A549 (cell line): ENCODE measurements at regions not wholly inside any gene's neighbourhood (a gene's known extent, or its start where the extent isn't known, plus 50 kb on each side); places are given as distances from the start of the nearest gene placed in this dataset.

Source experiments
- ATAC-seq, 2 experiments: fragments of 200-7000 bp in 1 of 2; fragments of >200 bp in 1 of 2; cut with Nextera tagmentation in 1 of 2; cut with Tn5 transposase in 1 of 2; 3 replicates each; pipeline versions ENCODE4 v1.8.0 to v1.9.1; 2018 to 2020; ENCODE audit warnings: mild to moderate bottlenecking in 1 of 2, moderate library complexity in 1 of 2
- CTCF ChIA-PET: fragments of 300-600 bp; sonication (Branson Sonifier 250); formaldehyde crosslinking; extraction: SDS; loops from one replicate; lab custom pipeline; 2021; ENCODE audit warnings: antibody characterized with exemption, inconsistent platforms; lab: Yijun Ruan, JAX
- POLR2A ChIA-PET: fragments of 350-600 bp; formaldehyde crosslinking; extraction: SDS; loops from one replicate; lab custom pipeline; 2021; ENCODE audit warnings: antibody characterized with exemption, inconsistent platforms; lab: Yijun Ruan, JAX
- DNase-seq, 2 experiments: peaks; one replicate each; pipeline versions ENCODE4 v3.0.0 to v3.0.0-alpha.2; 2011 to 2016; ENCODE audit warnings: low read depth in 1 of 2, low spot score in 1 of 2
- FAIRE-seq: peaks from 2 replicates; lab custom pipeline; 2011; peaks lifted over from hg19 to GRCh38; lab: Jason Lieb, UNC
- H3K27ac ChIP-seq, 2 experiments: fragments of >200 bp; sonication (Bioruptor Twin); formaldehyde crosslinking; 3 replicates each; pipeline ENCODE4 v1.5.1; 2016 to 2017
- H3K4me1 ChIP-seq: fragments of >200 bp; sonication (Bioruptor Twin); formaldehyde crosslinking; 3 replicates; pipeline ENCODE4 v1.6.1; 2016
- H3K4me2 ChIP-seq: fragments of >200 bp; sonication (Bioruptor Twin); formaldehyde crosslinking; 3 replicates; pipeline ENCODE4 v1.6.1; 2016
- H3K4me3 ChIP-seq: fragments of >200 bp; sonication (Bioruptor Twin); formaldehyde crosslinking; 3 replicates; pipeline ENCODE4 v1.5.1; 2016
- H3K9me3 ChIP-seq: fragments of >200 bp; sonication (Bioruptor Twin); formaldehyde crosslinking; 3 replicates; pipeline ENCODE4 v1.6.1; 2016
- CBX2 ChIP-seq: fragments of 200-600 bp; sonication (generic); IDR thresholded peaks from 2 replicates; pipeline ENCODE4 v1.6.1; 2016; ENCODE audit warnings: low read depth, mild to moderate bottlenecking, borderline replicate concordance
- CHD4 ChIP-seq: fragments of 200-600 bp; sonication (generic); IDR thresholded peaks from 2 replicates; pipeline ENCODE4 v1.6.1; 2016; ENCODE audit warnings: antibody characterized with exemption, mild to moderate bottlenecking, borderline replicate concordance
- EHF ChIP-seq: fragments of 250-450 bp; sonication (Bioruptor Pico); IDR thresholded peaks from 2 replicates; pipeline ENCODE4 v1.5.0; 2020; ENCODE audit warnings: mild to moderate bottlenecking
- EHMT2 ChIP-seq: fragments of 200-600 bp; sonication (generic); IDR thresholded peaks from 2 replicates; pipeline ENCODE4 v1.6.1; 2016; ENCODE audit warnings: antibody characterized with exemption, low read depth, mild to moderate bottlenecking, moderate library complexity
- ESRRA ChIP-seq: fragments of 150-350 bp; IDR thresholded peaks from 2 replicates; pipeline ENCODE4 v1.6.1; 2014; ENCODE audit warnings: mild to moderate bottlenecking, low read length, borderline replicate concordance
- FOSL2 ChIP-seq, 2 experiments: fragments of 450-650 bp in 1 of 2; fragments of >200 bp in 1 of 2; sonication (Bioruptor Twin) in 1 of 2; formaldehyde crosslinking; IDR thresholded peaks; 2 replicates each; pipeline versions ENCODE4 v1.5.0 to v1.6.1; 2016 to 2020; ENCODE audit warnings: mild to moderate bottlenecking in 1 of 2, moderate library complexity in 1 of 2
- FOXS1 ChIP-seq: fragments of 250-450 bp; sonication (Bioruptor Pico); IDR thresholded peaks from 2 replicates; pipeline ENCODE4 v1.5.0; 2020; ENCODE audit warnings: mild to moderate bottlenecking, moderate library complexity
- GATA3 ChIP-seq: IDR thresholded peaks from 2 replicates; pipeline ENCODE4 v1.6.1; 2012; ENCODE audit warnings: borderline replicate concordance
- HEYL ChIP-seq: fragments of 250-450 bp; sonication (Bioruptor Pico); IDR thresholded peaks from 2 replicates; pipeline ENCODE4 v1.8.0; 2021; ENCODE audit warnings: mild to moderate bottlenecking, moderate library complexity
- HOXB5 ChIP-seq: fragments of 250-450 bp; sonication (Bioruptor Pico); IDR thresholded peaks from 2 replicates; pipeline ENCODE4 v1.5.0; 2020; ENCODE audit warnings: mild to moderate bottlenecking, moderate library complexity
- JUN ChIP-seq, 2 experiments: fragments of >200 bp; sonication (Bioruptor Twin); formaldehyde crosslinking; IDR thresholded peaks; 2 replicates in 1 of 2; 3 replicates in 1 of 2; pipeline ENCODE4 v1.6.1; 2016 to 2017
- JUNB ChIP-seq: fragments of >200 bp; sonication (Bioruptor Twin); formaldehyde crosslinking; IDR thresholded peaks from 2 replicates; pipeline ENCODE4 v1.6.1; 2016
- KDM1A ChIP-seq: fragments of 200-600 bp; sonication (generic); IDR thresholded peaks from 2 replicates; pipeline ENCODE4 v1.6.1; 2016; ENCODE audit warnings: low read depth, mild to moderate bottlenecking
- MAFK ChIP-seq: fragments of 450-650 bp; IDR thresholded peaks from 2 replicates; pipeline ENCODE4 v1.6.1; 2014; ENCODE audit not compliant: partially characterized antibody
- MAZ ChIP-seq: fragments of 150-350 bp; IDR thresholded peaks from 2 replicates; pipeline ENCODE4 v1.6.1; 2014; ENCODE audit warnings: antibody characterized with exemption, low read depth, low read length, borderline replicate concordance
- PHF8 ChIP-seq: fragments of 200-600 bp; sonication (generic); IDR thresholded peaks from 2 replicates; pipeline ENCODE4 v1.6.1; 2016; ENCODE audit warnings: low read depth, mild to moderate bottlenecking, antibody characterized with exemption, moderate library complexity, borderline replicate concordance
- POLR2A ChIP-seq: IDR thresholded peaks from 2 replicates; pipeline ENCODE4 v1.6.1; 2012; ENCODE audit warnings: mild to moderate bottlenecking, low read length
- RCOR1 ChIP-seq: fragments of 150-350 bp; IDR thresholded peaks from 2 replicates; pipeline ENCODE4 v1.6.1; 2014; ENCODE audit warnings: antibody characterized with exemption, low read length, low read depth
- TP53 ChIP-seq: fragments of 250-450 bp; sonication (Bioruptor Pico); IDR thresholded peaks from 2 replicates; pipeline ENCODE4 v1.5.0; 2021; ENCODE audit warnings: mild to moderate bottlenecking, moderate library complexity
- ZC3H11A ChIP-seq: fragments of 450-650 bp; IDR thresholded peaks from 2 replicates; pipeline ENCODE4 v1.6.1; 2014; ENCODE audit warnings: antibody characterized with exemption, mild to moderate bottlenecking
- ZNF302 ChIP-seq: fragments of 250-450 bp; sonication (Bioruptor Pico); IDR thresholded peaks from 2 replicates; pipeline ENCODE4 v1.9.0; 2021; ENCODE audit warnings: inconsistent platforms, mild to moderate bottlenecking, moderate library complexity
- WGBS: methylation state at CpG from one replicate; pipeline ENCODE4 v1.1.6; 2017; ENCODE audit errors: missing lambda C conversion rate; 5-methylcytosine and 5-hydroxymethylcytosine counted together
- TF ChIP-seq, protein P1 (sequence below): IDR thresholded peaks from 2 replicates; pipeline ENCODE4 v1.6.1; 2012
- TF ChIP-seq, protein P2 (sequence below): IDR thresholded peaks from 2 replicates; pipeline ENCODE4 v1.6.1; 2012
- TF ChIP-seq, protein P3 (sequence below): fragments of >200 bp; sonication (Bioruptor Twin); formaldehyde crosslinking; IDR thresholded peaks from 3 replicates; pipeline ENCODE4 v1.5.1; 2016
- TF ChIP-seq, protein P4 (sequence below): fragments of 450-650 bp; IDR thresholded peaks from 2 replicates; pipeline ENCODE4 v1.6.1; 2014; ENCODE audit warnings: antibody characterized with exemption
- TF ChIP-seq, protein P5 (sequence below): fragments of 250-450 bp; sonication (Bioruptor Pico); IDR thresholded peaks from 2 replicates; pipeline ENCODE4 v1.5.0; 2021; ENCODE audit warnings: mild to moderate bottlenecking, moderate library complexity, borderline replicate concordance

DNA sequence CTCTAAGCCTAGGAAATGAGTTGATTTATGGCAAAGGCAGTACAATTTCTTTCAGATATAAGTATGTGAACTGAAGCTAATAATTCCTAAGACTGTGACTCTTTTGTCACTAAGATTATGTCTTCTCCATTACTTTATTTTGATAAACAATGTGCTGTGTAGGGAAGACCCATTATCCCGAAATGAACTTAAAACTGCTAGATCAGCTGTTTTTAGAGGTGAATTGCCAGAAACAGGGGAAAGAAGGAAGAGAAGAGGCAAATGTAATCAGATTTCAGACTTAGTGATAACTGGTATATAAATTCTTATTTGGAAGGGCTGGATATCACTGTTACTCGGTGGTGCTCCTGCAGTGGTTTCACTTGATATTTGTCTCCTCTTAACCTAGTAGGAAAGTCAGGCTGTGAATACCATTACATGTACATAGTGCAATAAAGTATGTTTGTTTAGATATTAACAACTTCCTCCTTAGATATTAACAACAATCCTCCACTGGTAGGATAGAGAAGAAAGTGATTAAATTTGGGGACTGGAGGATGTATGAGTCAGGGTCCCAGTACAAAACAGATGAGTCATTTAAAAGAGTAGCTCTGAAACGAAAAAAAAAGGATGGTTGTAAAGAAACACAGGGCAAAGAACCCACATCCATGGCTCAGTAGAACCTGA is 338.5 kb upstream of the KCNH8 start:
- DNase-seq (no peak), ATAC-seq (no peak), FAIRE-seq (no peak)
- H3K4me1 ChIP-seq, result no peaks in the 10 kb centered on the region
- H3K4me3 ChIP-seq, result no peak overlapping the region
- H3K4me2 ChIP-seq, result no peak overlapping the region
- TF ChIP-seq ESRRA (no peak), MAFK (peak; percentile 89), JUN (IDR thresholded peaks at IDR 0.05) (no peak)
- ChIA-PET POLR2A (no interaction called here), CTCF (interaction anchor here (0.5 kb wide), 1 partner anchor 604 kb away, joined by 4 read pairs; no protein-coding TSS in a partner anchor)
- WGBS, result 1% methylated on average over 3 of the region's 3 CpGs
- H3K9me3 ChIP-seq, result no peaks in the 10 kb centered on the region
- no peak overlapping the region for H3K27ac ChIP-seq

DNA sequence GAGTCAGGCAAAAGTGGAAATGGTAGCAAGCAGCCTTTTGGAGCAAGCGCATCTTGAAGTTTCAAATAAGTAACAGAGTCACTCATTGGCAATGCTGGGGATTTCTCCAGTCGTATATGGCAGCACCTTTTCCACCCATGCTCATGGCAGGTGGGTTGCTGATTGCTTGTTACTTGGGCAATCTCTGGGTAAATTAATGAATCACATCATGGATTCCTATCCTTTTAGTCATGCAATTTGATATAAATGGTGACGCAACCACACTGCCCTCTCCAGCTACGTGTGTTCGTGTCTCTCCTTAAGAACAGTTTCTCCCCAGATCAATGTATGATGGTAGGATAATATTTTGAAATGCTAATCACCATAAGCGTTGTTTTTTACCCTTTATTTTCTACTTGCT is 339.9 kb upstream of the KCNH8 start:
- no peak overlapping the region for H3K27ac ChIP-seq
- H3K4me2 ChIP-seq, result no peak overlapping the region
- ChIA-PET CTCF (no interaction called here), POLR2A (no interaction called here)
- TF ChIP-seq HEYL (CRISPR knock-in tag) (no peak), POLR2A (no peak), FOXS1 (CRISPR knock-in tag) (no peak), GATA3 (no peak), ZC3H11A (no peak)
- TF ChIP-seq, protein P1, sequence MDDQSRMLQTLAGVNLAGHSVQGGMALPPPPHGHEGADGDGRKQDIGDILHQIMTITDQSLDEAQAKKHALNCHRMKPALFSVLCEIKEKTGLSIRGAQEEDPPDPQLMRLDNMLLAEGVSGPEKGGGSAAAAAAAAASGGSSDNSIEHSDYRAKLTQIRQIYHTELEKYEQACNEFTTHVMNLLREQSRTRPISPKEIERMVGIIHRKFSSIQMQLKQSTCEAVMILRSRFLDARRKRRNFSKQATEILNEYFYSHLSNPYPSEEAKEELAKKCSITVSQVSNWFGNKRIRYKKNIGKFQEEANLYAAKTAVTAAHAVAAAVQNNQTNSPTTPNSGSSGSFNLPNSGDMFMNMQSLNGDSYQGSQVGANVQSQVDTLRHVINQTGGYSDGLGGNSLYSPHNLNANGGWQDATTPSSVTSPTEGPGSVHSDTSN, result no peak
- TF ChIP-seq, protein P2, sequence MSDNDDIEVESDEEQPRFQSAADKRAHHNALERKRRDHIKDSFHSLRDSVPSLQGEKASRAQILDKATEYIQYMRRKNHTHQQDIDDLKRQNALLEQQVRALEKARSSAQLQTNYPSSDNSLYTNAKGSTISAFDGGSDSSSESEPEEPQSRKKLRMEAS, result no peak
- 10% methylated on average over 6 of the region's 6 CpGs for WGBS
- no peak for ATAC-seq
- no peaks in the 10 kb centered on the region for H3K4me1 ChIP-seq
- no peak overlapping the region for H3K4me3 ChIP-seq
- DNase-seq, result no peak
- H3K9me3 ChIP-seq, result no peaks in the 10 kb centered on the region
- no peak for FAIRE-seq

DNA sequence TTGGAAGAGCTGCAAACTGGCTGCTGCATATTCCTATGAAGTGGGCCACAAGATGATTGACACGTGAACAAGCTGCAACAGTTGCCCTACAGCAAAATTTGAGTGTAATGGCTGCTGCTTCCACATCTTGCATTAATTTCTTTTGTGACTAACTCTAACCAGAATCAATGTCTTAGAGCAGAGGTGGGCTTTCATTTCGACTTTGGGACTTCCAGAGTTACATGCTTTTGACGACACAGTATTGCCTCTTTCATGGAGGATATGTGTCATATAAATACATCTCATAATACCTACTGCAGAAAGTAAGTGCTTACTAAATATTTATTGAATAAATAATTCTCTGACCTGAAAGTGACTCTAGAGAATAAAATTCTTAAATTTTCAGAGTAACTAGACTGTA is 340.7 kb upstream of the KCNH8 start:
- TF ChIP-seq GATA3 (no peak), JUNB (no peak), ZNF302 (CRISPR knock-in tag) (no peak), MAZ (no peak), RCOR1 (no peak), EHF (no peak), PHF8 (no peak), FOSL2 (IDR thresholded peaks at IDR 0.05) (no peak), FOSL2 (CRISPR knock-in tag; IDR thresholded peaks at IDR 0.05) (no peak), KDM1A (no peak)
- FAIRE-seq, result no peak
- ATAC-seq, result no peak
- H3K4me3 ChIP-seq, result no peak overlapping the region
- H3K4me1 ChIP-seq, result no peaks in the 10 kb centered on the region
- ChIA-PET CTCF (no interaction called here), POLR2A (no interaction called here)
- H3K27ac ChIP-seq, result no peak overlapping the region
- 4% methylated on average over 3 of the region's 3 CpGs for WGBS
- DNase-seq, result no peak
- H3K4me2 ChIP-seq, result no peak overlapping the region
- no peaks in the 10 kb centered on the region for H3K9me3 ChIP-seq

DNA sequence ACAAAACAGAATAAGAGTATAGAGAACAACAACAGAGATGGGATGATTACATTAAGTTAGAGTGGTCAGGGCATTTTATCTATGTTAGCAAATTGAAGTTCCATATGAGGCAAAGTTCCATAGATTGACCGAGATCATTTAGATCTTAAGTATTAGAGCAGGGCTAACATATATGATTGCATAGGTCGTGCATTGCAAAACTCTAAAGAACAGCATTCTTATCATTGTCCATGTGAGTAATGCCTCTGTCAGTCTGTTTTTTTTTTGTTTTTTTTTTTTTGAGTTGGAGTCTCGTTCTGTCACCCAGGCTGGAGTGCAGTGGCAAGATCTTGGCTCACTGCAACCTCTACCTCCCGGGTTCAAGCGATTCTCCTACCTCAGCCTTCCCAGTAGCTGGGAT is 341.7 kb upstream of the KCNH8 start:
- no peak for FAIRE-seq
- POLR2A ChIA-PET, result no interaction called here
- TF ChIP-seq, protein P3, sequence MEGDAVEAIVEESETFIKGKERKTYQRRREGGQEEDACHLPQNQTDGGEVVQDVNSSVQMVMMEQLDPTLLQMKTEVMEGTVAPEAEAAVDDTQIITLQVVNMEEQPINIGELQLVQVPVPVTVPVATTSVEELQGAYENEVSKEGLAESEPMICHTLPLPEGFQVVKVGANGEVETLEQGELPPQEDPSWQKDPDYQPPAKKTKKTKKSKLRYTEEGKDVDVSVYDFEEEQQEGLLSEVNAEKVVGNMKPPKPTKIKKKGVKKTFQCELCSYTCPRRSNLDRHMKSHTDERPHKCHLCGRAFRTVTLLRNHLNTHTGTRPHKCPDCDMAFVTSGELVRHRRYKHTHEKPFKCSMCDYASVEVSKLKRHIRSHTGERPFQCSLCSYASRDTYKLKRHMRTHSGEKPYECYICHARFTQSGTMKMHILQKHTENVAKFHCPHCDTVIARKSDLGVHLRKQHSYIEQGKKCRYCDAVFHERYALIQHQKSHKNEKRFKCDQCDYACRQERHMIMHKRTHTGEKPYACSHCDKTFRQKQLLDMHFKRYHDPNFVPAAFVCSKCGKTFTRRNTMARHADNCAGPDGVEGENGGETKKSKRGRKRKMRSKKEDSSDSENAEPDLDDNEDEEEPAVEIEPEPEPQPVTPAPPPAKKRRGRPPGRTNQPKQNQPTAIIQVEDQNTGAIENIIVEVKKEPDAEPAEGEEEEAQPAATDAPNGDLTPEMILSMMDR, result no peak
- TF ChIP-seq HEYL (CRISPR knock-in tag), result no peak
- TF ChIP-seq, protein P2, result no peak
- TF ChIP-seq HOXB5 (CRISPR knock-in tag), result no peak
- TF ChIP-seq CHD4, result no peak
- no peak for TF ChIP-seq TP53 (CRISPR knock-in tag)
- TF ChIP-seq, protein P4, sequence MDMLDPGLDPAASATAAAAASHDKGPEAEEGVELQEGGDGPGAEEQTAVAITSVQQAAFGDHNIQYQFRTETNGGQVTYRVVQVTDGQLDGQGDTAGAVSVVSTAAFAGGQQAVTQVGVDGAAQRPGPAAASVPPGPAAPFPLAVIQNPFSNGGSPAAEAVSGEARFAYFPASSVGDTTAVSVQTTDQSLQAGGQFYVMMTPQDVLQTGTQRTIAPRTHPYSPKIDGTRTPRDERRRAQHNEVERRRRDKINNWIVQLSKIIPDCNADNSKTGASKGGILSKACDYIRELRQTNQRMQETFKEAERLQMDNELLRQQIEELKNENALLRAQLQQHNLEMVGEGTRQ, result no peak
- TF ChIP-seq, protein P5, sequence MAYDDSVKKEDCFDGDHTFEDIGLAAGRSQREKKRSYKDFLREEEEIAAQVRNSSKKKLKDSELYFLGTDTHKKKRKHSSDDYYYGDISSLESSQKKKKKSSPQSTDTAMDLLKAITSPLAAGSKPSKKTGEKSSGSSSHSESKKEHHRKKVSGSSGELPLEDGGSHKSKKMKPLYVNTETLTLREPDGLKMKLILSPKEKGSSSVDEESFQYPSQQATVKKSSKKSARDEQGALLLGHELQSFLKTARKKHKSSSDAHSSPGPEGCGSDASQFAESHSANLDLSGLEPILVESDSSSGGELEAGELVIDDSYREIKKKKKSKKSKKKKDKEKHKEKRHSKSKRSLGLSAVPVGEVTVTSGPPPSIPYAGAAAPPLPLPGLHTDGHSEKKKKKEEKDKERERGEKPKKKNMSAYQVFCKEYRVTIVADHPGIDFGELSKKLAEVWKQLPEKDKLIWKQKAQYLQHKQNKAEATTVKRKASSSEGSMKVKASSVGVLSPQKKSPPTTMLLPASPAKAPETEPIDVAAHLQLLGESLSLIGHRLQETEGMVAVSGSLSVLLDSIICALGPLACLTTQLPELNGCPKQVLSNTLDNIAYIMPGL, result no peak
- TF ChIP-seq EHMT2, result no peak
- TF ChIP-seq CBX2, result no peak

More for the DNA sequence above, 341.7 kb upstream of the KCNH8 start:
- WGBS, result 4% methylated on average over 4 of the region's 5 CpGs
- ATAC-seq (no peak), DNase-seq (no peak)
- no peak overlapping the region for H3K27ac ChIP-seq
- H3K4me3 ChIP-seq, result no peak overlapping the region
- H3K9me3 ChIP-seq, result no peaks in the 10 kb centered on the region
- H3K4me1 ChIP-seq, result no peaks in the 10 kb centered on the region
- H3K4me2 ChIP-seq, result no peak overlapping the region
- CTCF ChIA-PET, result no interaction called here
